GM20000 (cell line): ENCODE measurements at regions not wholly inside any gene's neighbourhood (a gene's known extent, or its start where the extent isn't known, plus 50 kb on each side); places are given as distances from the start of the nearest gene placed in this dataset.

Experiments
- DNase-seq: peaks from one replicate; pipeline ENCODE4 v3.0.0; 2012; ENCODE audit warnings: low spot score
- TF ChIP-seq, protein P1 (sequence below): IDR thresholded peaks from 2 replicates; pipeline ENCODE4 v1.5.1; 2012; ENCODE audit warnings: mild to moderate bottlenecking, control low read depth; ENCODE audit errors: extremely low read depth, missing control alignments

DNA sequence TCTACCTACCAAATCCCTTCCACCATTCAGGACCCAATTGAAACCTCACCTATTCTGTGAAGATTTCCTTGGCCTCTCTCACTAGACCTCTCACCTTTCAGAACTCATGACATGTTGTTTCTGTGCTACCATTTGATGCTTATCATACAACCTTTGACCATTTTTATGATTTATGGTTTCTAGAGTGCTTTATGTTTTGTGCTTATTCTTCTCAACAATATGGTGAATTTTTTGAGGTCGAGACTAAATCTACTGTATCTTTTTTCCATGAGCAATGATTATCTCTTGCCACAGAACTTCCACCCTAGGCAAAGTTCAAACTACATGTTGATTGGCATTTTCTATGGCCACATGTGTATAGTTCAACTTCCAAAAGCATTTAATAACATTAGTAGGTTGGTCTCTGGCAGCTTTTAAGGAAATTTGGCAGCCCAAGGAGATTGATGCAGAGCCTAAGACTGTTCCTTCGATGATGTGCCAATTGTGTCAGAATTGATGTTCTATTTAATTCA lies 84.9 kb downstream of the OLIG3 start:
- no peak for DNase-seq
- TF ChIP-seq, protein P1, sequence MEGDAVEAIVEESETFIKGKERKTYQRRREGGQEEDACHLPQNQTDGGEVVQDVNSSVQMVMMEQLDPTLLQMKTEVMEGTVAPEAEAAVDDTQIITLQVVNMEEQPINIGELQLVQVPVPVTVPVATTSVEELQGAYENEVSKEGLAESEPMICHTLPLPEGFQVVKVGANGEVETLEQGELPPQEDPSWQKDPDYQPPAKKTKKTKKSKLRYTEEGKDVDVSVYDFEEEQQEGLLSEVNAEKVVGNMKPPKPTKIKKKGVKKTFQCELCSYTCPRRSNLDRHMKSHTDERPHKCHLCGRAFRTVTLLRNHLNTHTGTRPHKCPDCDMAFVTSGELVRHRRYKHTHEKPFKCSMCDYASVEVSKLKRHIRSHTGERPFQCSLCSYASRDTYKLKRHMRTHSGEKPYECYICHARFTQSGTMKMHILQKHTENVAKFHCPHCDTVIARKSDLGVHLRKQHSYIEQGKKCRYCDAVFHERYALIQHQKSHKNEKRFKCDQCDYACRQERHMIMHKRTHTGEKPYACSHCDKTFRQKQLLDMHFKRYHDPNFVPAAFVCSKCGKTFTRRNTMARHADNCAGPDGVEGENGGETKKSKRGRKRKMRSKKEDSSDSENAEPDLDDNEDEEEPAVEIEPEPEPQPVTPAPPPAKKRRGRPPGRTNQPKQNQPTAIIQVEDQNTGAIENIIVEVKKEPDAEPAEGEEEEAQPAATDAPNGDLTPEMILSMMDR = no peak

DNA sequence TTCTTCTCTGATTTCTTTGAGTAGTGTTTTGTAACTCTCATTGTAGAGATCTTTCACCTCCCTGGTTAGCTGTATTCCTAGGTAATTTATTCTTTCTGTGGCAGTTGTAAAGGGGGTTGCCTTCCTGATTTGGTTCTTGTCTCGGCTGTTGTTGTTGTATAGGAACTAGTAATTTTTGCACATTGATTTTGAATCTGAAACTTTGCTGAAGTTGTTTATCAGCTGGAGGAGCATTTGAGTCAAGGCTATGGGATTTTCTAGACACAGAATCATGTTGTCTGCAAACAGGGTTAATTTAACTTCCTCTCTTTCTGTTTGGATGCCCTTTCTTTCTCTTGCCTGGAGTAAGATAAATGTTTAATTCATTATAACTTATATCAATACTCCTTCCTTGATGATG lies 86.4 kb downstream of the OLIG3 start:
- no peak for DNase-seq
- TF ChIP-seq, protein P1 = no peak

DNA sequence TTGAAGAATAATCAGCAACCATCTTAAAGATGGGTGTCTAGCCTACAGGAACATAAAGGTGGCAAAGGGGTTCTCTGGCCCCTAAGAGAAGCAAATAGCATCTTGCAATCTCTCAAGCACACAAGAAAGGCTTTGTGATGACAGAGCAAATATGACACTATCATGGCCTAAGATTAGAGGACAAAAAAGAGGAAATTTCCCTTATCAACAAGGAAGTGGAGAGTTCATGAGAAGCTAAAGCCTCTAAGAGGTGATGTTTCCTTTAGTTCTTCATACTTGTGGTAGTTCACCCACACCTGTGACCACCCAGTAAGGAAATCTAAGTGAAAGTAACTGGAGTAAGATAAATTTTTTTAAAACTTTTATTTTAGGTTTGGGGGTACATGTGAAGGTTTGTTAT lies 88.4 kb downstream of the OLIG3 start:
- TF ChIP-seq, protein P1 = no peak
- DNase-seq = no peak

DNA sequence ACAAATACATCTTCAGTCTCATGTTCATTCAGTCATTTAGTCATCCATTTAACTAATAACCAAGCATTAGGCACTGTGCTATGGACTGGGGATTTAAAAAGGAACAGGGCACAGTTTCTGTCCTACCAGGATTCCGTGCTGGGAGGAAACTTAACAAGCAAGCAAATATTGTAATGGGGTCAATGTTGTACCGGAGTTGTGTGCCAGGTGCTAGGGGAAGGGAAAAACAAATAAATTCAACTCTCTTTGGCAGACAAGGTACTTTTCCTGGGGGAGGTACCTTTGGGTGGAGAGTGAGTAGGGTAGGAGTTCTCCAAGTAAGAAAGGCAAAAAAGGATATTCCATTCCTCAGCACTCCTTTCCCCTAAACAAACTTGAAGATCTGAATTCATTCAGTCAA lies 90.3 kb downstream of the OLIG3 start:
- TF ChIP-seq, protein P1 = no peak
- DNase-seq = no peak

DNA sequence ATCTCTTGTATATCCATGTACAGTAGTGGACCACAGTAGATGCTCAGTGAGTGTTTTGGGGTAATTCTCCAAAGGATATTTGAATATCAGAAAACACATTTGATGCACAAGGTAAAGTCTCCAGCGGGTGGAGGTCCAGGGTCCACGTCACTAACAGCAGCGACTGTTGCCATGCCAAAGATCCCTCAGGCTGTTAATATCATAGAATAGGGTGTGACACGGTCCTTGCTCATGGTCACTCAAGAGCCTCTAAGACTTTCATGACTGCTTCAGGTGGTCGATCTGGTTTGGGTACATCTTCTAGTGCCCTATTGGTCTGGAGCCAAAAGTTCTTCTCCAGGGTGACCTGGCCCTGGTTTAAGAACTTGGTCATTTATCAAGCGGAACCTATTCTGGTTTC lies 90.8 kb downstream of the OLIG3 start:
- no peak for DNase-seq
- TF ChIP-seq, protein P1 = no peak

DNA sequence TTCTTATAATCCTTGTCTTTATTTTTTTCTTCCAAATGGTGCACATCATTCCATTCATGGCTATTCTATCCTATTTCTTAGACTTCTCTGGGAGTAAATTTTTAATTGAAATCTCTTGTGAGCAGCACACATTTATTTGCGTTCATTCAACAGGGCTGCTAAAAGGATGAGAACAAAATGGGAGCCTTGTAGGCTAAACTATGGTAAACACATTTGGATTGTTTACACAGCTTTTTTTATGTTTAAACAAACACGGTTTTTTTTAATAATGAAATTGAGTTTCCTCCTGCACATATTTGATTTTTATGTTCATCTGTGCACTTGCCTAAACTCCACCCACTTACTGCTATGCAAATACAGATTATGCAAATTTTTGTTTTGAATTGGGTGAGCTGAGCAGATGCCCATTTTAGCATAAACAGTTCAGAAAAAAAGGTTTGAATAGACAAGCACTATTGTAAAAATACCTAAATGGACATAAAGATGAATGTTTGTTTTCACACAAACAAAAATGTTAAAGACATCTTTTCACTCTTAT lies 92.0 kb downstream of the OLIG3 start:
- TF ChIP-seq, protein P1 = no peak
- no peak for DNase-seq

DNA sequence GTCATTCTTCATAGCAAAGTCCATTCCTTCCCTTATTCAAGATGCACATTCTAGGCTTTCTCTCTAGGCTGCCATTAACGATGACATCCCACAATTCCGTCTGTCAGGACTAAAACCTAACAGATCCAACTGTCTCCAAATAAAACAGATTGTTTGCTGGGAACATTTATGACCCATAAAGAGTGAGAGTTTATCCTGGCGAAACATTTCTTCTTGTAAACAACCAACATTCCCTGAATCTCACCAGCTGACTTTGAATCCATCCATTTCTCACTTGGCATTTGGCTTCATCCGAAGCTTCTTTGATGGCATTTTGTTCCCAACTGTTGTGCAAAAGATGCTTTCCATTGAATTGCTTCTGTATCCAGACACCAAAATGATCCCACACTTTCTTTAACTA lies 93.1 kb downstream of the OLIG3 start:
- DNase-seq = no peak
- TF ChIP-seq, protein P1 = no peak
